Ishikawa (cell line): ENCODE measurements at regions not wholly inside any gene's neighbourhood (a gene's known extent, or its start where the extent isn't known, plus 50 kb on each side); places are given as distances from the start of the nearest gene placed in this dataset.

Source experiments
- CEBPB ChIP-seq: IDR thresholded peaks from 2 replicates; pipeline ENCODE4 v1.6.1; 2012
- EGR1 ChIP-seq: IDR thresholded peaks from 2 replicates; pipeline ENCODE4 v1.6.1; 2012
- EP300 ChIP-seq: IDR thresholded peaks from 2 replicates; pipeline ENCODE4 v1.6.1; 2012; ENCODE audit warnings: borderline replicate concordance
- FOXM1 ChIP-seq: IDR thresholded peaks from 2 replicates; pipeline ENCODE4 v1.6.1; 2012; ENCODE audit warnings: low read depth, borderline replicate concordance
- NFIC ChIP-seq: IDR thresholded peaks from 2 replicates; pipeline ENCODE4 v1.6.1; 2012
- RAD21 ChIP-seq: IDR thresholded peaks from 2 replicates; pipeline ENCODE4 v1.6.1; 2012; ENCODE audit warnings: low read depth
- TAF1 ChIP-seq: IDR thresholded peaks from 2 replicates; pipeline ENCODE4 v1.6.1; 2012; ENCODE audit warnings: low read depth, mild to moderate bottlenecking
- TCF12 ChIP-seq: IDR thresholded peaks from 2 replicates; pipeline ENCODE4 v1.6.1; 2012; ENCODE audit warnings: low read depth
- TEAD4 ChIP-seq: IDR thresholded peaks from 2 replicates; pipeline ENCODE4 v1.6.1; 2012
- ZBTB7A ChIP-seq: IDR thresholded peaks from 2 replicates; pipeline ENCODE4 v1.6.1; 2012; ENCODE audit warnings: low read depth
- TF ChIP-seq, protein P1 (sequence below): IDR thresholded peaks from 2 replicates; pipeline ENCODE4 v1.6.1; 2012; ENCODE audit warnings: low read depth, mild to moderate bottlenecking
- TF ChIP-seq, protein P2 (sequence below): IDR thresholded peaks from 2 replicates; pipeline ENCODE4 v1.6.1; 2012
- TF ChIP-seq, protein P3 (sequence below): IDR thresholded peaks from 2 replicates; pipeline ENCODE4 v1.6.1; 2012

DNA sequence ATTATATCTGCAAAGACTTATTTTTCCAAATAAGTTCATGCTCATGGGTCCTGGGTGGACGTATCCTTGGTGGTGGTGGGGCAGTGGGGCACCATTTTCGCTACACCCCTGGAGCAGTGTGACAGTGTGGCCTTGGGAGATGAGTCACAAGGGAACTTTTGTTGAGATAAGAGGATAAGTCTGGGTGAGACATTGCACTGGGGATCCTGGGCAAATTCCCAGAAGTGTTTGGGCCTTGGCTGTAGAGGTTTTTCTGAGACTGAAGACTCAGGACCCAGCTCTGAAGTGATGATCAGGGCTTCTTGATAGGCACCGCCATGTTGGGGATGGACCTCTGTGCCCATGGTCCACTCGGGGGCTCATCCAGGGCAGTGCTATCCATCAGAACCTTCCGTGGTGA lies 149.4 kb downstream of the MACROH2A1 start:
- no peak for TF ChIP-seq TCF12
- TF ChIP-seq, protein P1, sequence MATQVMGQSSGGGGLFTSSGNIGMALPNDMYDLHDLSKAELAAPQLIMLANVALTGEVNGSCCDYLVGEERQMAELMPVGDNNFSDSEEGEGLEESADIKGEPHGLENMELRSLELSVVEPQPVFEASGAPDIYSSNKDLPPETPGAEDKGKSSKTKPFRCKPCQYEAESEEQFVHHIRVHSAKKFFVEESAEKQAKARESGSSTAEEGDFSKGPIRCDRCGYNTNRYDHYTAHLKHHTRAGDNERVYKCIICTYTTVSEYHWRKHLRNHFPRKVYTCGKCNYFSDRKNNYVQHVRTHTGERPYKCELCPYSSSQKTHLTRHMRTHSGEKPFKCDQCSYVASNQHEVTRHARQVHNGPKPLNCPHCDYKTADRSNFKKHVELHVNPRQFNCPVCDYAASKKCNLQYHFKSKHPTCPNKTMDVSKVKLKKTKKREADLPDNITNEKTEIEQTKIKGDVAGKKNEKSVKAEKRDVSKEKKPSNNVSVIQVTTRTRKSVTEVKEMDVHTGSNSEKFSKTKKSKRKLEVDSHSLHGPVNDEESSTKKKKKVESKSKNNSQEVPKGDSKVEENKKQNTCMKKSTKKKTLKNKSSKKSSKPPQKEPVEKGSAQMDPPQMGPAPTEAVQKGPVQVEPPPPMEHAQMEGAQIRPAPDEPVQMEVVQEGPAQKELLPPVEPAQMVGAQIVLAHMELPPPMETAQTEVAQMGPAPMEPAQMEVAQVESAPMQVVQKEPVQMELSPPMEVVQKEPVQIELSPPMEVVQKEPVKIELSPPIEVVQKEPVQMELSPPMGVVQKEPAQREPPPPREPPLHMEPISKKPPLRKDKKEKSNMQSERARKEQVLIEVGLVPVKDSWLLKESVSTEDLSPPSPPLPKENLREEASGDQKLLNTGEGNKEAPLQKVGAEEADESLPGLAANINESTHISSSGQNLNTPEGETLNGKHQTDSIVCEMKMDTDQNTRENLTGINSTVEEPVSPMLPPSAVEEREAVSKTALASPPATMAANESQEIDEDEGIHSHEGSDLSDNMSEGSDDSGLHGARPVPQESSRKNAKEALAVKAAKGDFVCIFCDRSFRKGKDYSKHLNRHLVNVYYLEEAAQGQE, result no peak
- TF ChIP-seq ZBTB7A, result no peak
- no peak for TF ChIP-seq EGR1

DNA sequence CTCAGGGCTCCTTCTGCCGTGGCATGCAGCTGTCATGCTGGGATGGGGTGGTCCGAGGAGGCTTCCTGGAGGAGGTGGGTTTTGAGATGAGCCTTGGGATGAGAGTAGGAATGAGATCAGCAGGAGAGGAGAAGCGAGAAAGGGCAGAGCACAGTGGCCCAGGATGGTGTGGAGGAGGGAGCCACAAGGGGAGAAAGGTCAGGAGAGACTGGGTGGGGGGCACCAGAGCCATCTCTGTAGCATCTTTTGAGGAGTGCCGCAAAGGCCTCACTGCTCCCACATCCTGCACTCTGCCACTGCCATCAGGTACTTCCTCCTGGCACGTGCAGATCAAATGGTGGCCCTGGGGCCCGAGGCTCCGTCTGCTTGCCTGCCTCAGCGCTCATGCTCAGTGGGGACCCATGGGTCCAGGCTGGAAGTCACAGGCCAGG lies 150.2 kb downstream of the MACROH2A1 start:
- no peak for TF ChIP-seq TCF12

DNA sequence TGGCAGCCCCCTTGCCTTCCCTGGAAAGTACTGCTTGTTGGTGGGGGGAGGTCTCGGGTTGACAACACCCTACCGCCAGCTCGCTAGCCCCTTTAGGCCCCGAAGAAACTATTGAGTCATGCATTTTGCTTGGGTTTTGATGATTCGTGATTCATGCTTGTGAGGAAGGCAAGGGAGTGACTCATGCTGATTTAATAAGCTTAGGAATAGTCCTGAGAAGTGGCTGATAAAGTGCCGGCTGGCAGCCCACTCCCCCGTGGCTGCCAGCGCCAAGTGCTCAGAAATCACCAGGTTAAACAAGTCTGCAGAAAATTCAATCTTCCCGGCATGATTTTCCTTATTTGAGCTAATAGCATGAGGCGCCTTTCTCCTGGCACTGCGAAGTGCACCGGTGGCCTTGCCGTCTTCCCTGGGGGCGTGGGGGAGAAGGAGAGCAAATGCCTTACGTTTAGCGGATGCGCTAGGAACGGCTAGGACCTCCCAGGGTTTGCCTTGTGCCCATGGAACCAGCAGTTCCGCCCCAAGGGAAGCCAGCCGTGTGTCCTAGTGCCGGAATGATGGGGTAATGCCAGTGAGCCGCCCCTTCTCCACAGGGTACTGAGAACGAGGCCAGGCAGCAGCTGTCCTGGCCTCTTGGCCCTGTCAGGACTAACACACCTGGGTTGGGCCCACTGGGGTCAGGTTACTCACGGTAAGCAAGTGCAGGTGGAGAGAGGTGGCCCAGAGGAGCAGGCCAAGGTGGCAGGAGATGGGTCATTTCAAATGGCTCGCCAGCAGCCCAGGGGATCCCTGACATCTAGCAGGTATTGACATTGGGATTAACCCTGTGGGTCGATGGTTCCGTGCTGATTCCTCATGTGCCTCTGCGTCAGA lies 151.9 kb downstream of the MACROH2A1 start:
- TF ChIP-seq, protein P2, sequence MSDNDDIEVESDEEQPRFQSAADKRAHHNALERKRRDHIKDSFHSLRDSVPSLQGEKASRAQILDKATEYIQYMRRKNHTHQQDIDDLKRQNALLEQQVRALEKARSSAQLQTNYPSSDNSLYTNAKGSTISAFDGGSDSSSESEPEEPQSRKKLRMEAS, result 0 out of 2 replicates have a peak, but pooled peaks have one; percentile 13
- peak; percentile 81 for TF ChIP-seq TCF12
- TF ChIP-seq ZBTB7A, result peak; percentile 65; the same call in 1 of the 2 replicates
- peak; percentile 24; the same call in 1 of the 2 replicates for TF ChIP-seq NFIC
- TF ChIP-seq RAD21, result no peak

DNA sequence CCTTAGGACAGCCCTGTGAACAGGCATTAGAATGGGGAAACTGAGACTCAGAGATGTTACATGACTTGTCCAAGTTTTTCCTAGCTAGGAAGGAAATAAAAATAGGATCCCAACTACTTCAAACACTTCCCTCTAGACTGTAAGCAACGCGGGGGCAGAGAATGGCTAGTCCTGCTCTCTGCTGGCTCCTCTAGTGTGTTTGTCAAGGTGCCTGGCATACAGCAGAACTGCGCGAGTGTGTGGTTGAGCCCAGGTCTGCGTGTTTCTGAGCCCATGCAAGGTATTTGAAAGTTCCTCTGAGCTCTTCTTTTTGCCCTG lies 152.5 kb downstream of the MACROH2A1 start:
- TF ChIP-seq EGR1, result no peak
- TF ChIP-seq NFIC, result no peak
- TF ChIP-seq EP300, result no peak
- TF ChIP-seq ZBTB7A, result no peak
- TF ChIP-seq RAD21, result no peak
- TF ChIP-seq TAF1, result no peak
- TF ChIP-seq, protein P3, sequence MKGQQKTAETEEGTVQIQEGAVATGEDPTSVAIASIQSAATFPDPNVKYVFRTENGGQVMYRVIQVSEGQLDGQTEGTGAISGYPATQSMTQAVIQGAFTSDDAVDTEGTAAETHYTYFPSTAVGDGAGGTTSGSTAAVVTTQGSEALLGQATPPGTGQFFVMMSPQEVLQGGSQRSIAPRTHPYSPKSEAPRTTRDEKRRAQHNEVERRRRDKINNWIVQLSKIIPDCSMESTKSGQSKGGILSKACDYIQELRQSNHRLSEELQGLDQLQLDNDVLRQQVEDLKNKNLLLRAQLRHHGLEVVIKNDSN, result no peak
- no peak for TF ChIP-seq FOXM1
- TF ChIP-seq, protein P2, result no peak
- TF ChIP-seq, protein P1, result no peak
- TF ChIP-seq TCF12, result no peak
- TF ChIP-seq TEAD4, result no peak

DNA sequence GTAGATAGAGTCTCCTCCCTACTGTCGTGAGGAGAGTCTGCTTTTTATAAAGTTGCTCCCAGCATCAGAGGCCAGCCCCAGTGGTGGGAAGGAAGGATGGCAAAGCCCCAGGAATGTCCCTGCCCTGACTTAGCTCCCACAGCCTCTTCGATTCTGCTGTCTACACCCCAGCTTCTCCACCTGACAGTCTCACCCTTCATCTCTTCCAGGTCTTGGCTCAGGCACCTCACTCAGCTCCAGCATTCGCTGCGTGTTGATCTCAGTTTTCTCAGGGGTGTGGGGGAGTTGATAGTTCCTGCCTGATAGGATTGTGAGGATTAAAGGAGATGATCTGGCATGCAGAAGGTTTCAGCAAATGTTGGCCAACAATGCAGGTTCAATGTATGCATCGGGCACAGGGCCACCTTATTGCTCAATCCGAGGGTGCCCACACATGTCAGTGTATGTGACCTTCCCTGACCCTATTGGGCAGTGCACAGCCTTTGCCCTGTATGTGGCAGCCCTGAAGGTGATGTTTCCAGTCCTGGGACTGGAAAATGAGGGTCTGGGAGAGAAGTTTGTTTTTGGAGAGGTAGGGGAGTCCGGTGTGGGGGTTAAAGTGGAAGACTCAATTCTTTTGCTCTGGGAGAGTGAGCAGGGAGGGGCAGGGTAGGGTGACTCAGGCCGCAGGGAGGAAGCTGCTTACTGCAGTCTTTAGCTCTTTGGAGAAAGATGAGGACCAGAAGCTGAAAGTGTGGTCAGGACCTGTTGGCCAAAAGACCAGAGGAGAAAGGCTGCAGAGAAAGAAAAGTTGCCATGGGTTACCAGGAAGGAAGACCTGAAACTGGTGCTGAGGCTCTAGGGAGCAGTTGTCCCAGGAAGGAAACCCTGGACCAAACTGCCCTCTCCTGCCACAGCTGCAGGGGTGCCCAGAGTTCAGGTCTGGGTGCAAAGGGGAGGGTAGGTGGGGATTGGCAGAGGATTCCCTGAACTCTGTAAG lies 153.2 kb downstream of the MACROH2A1 start:
- TF ChIP-seq TAF1 (no peak), CEBPB (peak; percentile 67; the same call in 1 of the 2 replicates), TEAD4 (no peak), NFIC (no peak), FOXM1 (no peak)
- TF ChIP-seq, protein P2, result no peak
- TF ChIP-seq, protein P1, result no peak
